ENCODE measurements at regions not wholly inside any gene's neighbourhood (a gene's known extent, or its start where the extent isn't known, plus 50 kb on each side); places are given as distances from the start of the nearest gene placed in this dataset.
"Not testable (repeated sequence)": the region's sequence is repeated elsewhere in the genome, so short reads cannot be mapped to it uniquely, and the experiment has no call there.

DNA sequence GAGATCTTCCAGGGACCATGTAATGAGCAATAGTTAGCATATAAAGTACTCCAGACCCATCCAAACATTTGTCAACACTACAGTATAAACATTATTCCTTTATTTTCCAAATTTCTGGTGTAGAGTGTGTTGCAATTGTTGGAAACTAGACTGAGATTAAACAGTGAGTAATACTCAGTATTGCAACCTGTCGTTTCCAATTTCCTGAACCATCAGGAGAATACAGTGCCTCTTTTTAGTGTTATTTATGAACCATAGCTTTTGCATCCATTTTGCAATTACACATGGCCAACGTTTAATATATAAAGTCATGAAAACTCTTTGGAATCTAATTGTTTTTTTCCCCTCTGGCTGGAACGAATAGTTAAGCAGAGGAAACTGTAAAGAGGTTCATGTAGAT lies 58.3 kb upstream of the DHRSX start:
- Histone ChIP-seq H3K9ac (ENCODE audit: low read length) (no peak overlapping the region), H3K4me1 (ENCODE audit: control insufficient read depth, insufficient read depth, low read length) (peaks cover 9% of the 10 kb centered on the region), H3K9me3 (ENCODE audit: control insufficient read depth, low read length) (no peaks in the 10 kb centered on the region), H3K36me3 (ENCODE audit: control insufficient read depth, insufficient read depth, low read length, severe bottlenecking) (no peaks in the 10 kb centered on the region), H3K27me3 (replicated peaks; ENCODE audit: control insufficient read depth, insufficient read depth, low read length) (peaks cover 46% of the 10 kb centered on the region), H3K4me3 (ENCODE audit: low read length) (no peak overlapping the region)
- DNase-seq (ENCODE audit: low read depth) = peak; percentile 90

DNA sequence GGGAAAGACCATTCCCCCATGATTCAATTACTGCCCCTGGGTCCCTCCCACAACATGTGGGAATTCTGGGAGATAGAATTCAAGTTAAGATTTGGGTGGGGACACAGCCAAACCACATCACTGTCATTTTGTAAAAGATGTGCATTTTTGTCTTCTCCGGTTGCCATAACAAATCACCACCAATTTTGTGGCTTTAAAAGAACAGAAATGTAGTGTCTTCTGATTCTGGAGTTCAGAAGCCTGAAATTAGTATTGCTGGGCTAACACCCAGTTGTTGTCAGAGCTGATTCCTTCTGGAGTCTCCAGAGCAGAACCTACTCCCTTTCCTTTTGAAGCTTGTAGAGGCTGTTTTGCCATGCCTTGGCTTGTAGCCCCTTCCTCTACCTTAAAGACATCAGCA lies 54.1 kb upstream of the DHRSX start:
- DNase-seq (ENCODE audit: low read depth) = no peak
- H3K4me3 ChIP-seq (ENCODE audit: low read length) = no peak overlapping the region
- no peaks in the 10 kb centered on the region for H3K9me3 ChIP-seq (ENCODE audit: control insufficient read depth, low read length)
- H3K9ac ChIP-seq (ENCODE audit: low read length) = no peak overlapping the region
- H3K4me1 ChIP-seq (ENCODE audit: control insufficient read depth, insufficient read depth, low read length) = peaks cover 21% of the 10 kb centered on the region
- peaks cover 44% of the 10 kb centered on the region for H3K27me3 ChIP-seq (replicated peaks; ENCODE audit: control insufficient read depth, insufficient read depth, low read length)
- H3K36me3 ChIP-seq (ENCODE audit: control insufficient read depth, insufficient read depth, low read length, severe bottlenecking) = no peaks in the 10 kb centered on the region

DNA sequence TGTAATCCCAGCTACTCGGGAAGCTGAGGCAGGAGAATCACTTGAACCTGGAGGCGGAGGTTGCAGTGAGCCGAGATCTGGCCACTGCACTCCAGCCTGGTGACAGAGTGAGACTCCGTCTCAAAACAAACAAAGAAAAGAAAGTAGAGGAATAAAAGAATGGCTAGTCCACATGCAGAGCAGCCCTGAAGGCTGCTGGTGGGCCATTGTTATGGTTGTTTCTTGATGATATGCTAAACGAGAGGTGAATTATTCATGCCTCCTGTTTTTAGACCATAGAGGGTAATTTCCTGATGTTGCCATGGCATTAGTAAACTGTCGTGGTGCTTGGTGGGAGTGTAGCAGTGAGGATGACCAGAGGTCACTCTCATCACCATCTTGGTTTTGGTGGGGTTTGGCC lies 53.3 kb upstream of the DHRSX start:
- peaks cover 16% of the 10 kb centered on the region for H3K4me1 ChIP-seq (ENCODE audit: control insufficient read depth, insufficient read depth, low read length)
- H3K36me3 ChIP-seq (ENCODE audit: control insufficient read depth, insufficient read depth, low read length, severe bottlenecking); DNase-seq (ENCODE audit: low read depth); H3K9ac ChIP-seq (ENCODE audit: low read length); H3K4me3 ChIP-seq (ENCODE audit: low read length); H3K9me3 ChIP-seq (ENCODE audit: control insufficient read depth, low read length): not testable (repeated sequence)
- H3K27me3 ChIP-seq (replicated peaks; ENCODE audit: control insufficient read depth, insufficient read depth, low read length) = peaks cover 52% of the 10 kb centered on the region

DNA sequence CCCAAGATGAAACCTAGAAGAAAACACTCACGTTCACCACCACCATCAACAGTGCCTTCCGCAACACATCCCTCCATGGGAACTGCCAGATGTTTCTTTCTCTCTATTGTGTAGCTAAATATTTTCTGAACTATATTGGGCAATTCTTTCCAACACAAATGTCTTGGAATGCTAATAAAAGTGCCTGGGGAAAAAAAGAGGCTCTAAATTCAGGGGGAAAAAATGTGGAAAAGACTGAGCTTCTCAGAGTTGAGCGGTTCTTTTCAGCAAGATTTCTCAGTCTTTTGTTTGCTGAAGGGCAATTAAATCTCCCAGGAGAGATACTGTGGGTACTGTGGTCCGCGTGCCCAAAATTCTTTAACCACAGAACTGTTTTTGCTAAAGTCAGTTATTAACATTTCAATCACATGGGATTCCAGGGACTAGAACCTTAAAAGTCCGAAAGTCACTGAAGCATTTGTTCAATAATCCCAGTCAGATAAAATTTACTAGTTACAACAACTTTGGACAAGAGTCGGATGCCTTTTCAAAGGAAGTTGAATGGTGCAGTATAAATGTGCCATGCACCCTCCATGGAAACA lies 51.9 kb upstream of the DHRSX start:
- H3K27me3 ChIP-seq (replicated peaks; ENCODE audit: control insufficient read depth, insufficient read depth, low read length) = peaks cover 56% of the 10 kb centered on the region
- no peak overlapping the region for H3K9ac ChIP-seq (ENCODE audit: low read length)
- peak; percentile 96 for DNase-seq (ENCODE audit: low read depth)
- peaks cover 12% of the 10 kb centered on the region for H3K4me1 ChIP-seq (ENCODE audit: control insufficient read depth, insufficient read depth, low read length)
- H3K4me3 ChIP-seq (ENCODE audit: low read length) = no peak overlapping the region
- H3K36me3 ChIP-seq (ENCODE audit: control insufficient read depth, insufficient read depth, low read length, severe bottlenecking) = no peaks in the 10 kb centered on the region
- no peaks in the 10 kb centered on the region for H3K9me3 ChIP-seq (ENCODE audit: control insufficient read depth, low read length)

DNA sequence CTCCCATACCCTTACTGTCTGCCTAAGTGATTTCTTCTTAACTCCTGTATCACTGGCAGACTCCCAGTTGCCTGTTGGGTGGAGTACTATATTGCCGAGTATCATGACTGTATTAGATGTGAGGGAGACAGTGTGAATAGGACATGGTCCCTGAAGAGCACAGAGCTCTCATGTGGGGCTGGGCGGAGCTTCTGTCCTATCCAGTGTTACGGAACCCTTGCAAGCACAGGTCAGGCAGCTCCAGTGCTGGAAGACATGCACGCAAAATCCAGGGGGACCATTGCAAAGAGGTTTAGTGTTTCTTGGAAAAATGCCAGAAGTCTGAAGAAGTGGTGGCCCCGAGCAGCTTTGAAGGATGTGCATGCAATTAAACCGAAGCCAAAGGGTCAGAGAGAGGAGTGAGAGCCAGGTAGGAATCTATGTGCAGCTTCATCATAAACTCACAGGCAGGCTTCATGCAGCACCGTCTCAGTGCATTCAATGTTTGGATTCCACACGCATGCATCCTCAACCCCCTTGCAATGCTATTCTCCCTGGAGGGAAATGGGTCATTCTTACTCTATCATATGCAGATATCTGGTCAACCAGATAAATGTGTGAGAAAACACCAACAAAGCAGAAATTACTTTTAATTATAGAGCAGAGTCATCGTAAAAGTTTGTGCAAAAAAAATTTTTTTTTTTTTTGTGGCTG lies 49.7 kb upstream of the DHRSX start:
- Histone ChIP-seq H3K4me3 (ENCODE audit: low read length) (no peak overlapping the region), H3K9ac (ENCODE audit: low read length) (no peak overlapping the region), H3K36me3 (ENCODE audit: control insufficient read depth, insufficient read depth, low read length, severe bottlenecking) (no peaks in the 10 kb centered on the region), H3K27me3 (replicated peaks; ENCODE audit: control insufficient read depth, insufficient read depth, low read length) (peaks cover 53% of the 10 kb centered on the region), H3K9me3 (ENCODE audit: control insufficient read depth, low read length) (peaks cover 13% of the 10 kb centered on the region), H3K4me1 (ENCODE audit: control insufficient read depth, insufficient read depth, low read length) (peaks cover 12% of the 10 kb centered on the region)
- peak; percentile 7 for DNase-seq (ENCODE audit: low read depth)

All from adipocyte (in vitro differentiated cells).